ENCODE measurements at regions not wholly inside any gene's neighbourhood (a gene's known extent, or its start where the extent isn't known, plus 50 kb on each side); places are given as distances from the start of the nearest gene placed in this dataset.

- no peak for TF ChIP-seq CTCF (conservative IDR thresholded peaks at IDR 0.05; ENCODE audit: low read length)
- TF ChIP-seq EZH2phosphoT487 (IDR thresholded peaks at IDR 0.05; ENCODE audit: borderline replicate concordance, low read depth, low read length) = no peak
Measured at GRCh38 chr4:78666830-78667258, 109.3 kb upstream of the BMP2K start.
